ENCODE measurements at regions not wholly inside any gene's neighbourhood (a gene's known extent, or its start where the extent isn't known, plus 50 kb on each side); places are given as distances from the start of the nearest gene placed in this dataset.

DNA sequence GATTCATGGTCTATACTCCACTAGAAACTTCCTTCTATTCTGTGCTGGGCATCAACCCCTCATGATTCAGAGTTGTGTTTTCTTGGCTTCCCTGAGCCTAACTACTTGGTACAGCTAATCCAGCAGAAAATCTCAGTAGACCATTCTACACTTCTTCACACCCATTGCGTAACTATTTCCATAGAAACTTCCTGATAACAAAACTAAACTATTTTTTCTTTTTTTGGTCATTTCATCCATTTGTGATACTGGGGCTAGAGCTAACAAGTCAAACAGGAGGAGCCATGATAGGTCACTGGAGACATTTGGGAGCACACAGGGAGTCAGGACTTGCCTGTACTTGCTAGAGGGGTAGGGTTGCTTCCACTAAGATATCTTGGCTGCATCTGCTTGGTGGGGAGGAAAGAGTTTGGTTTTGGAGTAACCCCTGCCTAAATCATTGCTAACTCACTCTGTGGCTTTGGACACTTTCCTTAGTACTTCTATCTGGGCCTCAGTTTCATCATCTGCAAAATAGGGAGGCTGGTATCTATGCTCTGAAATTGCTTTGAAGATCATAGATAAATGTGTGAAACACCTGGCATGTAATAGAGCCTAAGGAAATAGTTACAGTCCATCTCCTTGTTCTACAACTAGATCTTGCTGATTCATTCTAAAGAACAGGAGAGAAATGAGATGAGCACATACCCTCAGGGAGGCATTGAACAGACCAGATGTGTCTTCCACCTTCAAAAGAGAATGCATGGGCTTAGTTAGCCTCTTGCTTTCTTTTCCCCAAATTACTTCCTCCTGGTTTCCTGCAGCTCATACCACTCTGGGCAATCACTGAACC, 127.9 kb upstream of the ADGRF1 start:
- H3K4me3 ChIP-seq (ENCODE audit: low read depth, low read length, poor library complexity, severe bottlenecking) = no peak overlapping the region
- H3K27me3 ChIP-seq (ENCODE audit: insufficient read depth, low read length) = no peaks in the 10 kb centered on the region
- no peaks in the 10 kb centered on the region for H3K9me3 ChIP-seq (ENCODE audit: low read length)
- no peaks in the 10 kb centered on the region for H3K9me2 ChIP-seq (ENCODE audit: low read depth, low read length)
- H3K9ac ChIP-seq (ENCODE audit: low read length) = no peak overlapping the region
- H2AFZ ChIP-seq (ENCODE audit: low read length) = no peak overlapping the region
- H3F3A ChIP-seq (ENCODE audit: insufficient read depth, low read length) = no peaks in the 10 kb centered on the region
- H3K4me2 ChIP-seq (ENCODE audit: low read length) = no peak overlapping the region
- no peaks in the 10 kb centered on the region for H3K79me2 ChIP-seq (ENCODE audit: insufficient read depth, low read length)
- TF ChIP-seq EZH2 (IDR thresholded peaks at IDR 0.05; ENCODE audit: borderline replicate concordance, low read length) (no peak), CTCF (IDR thresholded peaks at IDR 0.05; ENCODE audit: low read length) (no peak)
- no peak overlapping the region for H3K27ac ChIP-seq (ENCODE audit: low read depth, low read length, poor library complexity, severe bottlenecking)
- no peaks in the 10 kb centered on the region for H4K20me1 ChIP-seq (ENCODE audit: insufficient read depth, low read length)
- no peaks in the 10 kb centered on the region for H3K4me1 ChIP-seq (ENCODE audit: insufficient read depth, low read length, severe bottlenecking)
- H3K36me3 ChIP-seq (ENCODE audit: insufficient read depth, low read length) = no peaks in the 10 kb centered on the region

- H3K27ac ChIP-seq (ENCODE audit: low read depth, low read length, poor library complexity, severe bottlenecking) = no peak overlapping the region
Observed at GRCh38 chr6:47168180-47168579, 126.0 kb upstream of the ADGRF1 start.

DNA sequence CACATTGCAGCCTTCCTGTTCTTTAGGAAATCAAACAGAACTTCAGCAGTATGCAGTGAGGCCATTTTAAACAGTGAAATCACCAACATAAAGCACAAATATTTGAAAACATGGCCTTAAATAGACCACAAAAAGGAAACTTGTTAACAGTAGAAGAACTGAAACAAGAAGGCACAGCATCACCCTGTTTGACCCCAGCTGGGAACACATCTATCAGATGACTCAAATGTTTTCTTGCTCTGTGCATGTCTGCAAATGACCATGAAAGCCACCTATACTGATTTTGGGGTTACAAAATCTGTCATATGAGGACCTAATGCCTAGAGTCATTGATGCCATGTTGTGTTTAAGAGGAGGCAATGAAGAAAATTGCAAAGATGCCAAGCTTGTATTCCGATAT, 123.8 kb upstream of the ADGRF1 start:
- Histone ChIP-seq H3F3A (ENCODE audit: insufficient read depth, low read length) (no peaks in the 10 kb centered on the region), H3K4me2 (ENCODE audit: low read length) (no peak overlapping the region), H3K79me2 (ENCODE audit: insufficient read depth, low read length) (no peaks in the 10 kb centered on the region), H3K36me3 (ENCODE audit: insufficient read depth, low read length) (no peaks in the 10 kb centered on the region), H3K27me3 (ENCODE audit: insufficient read depth, low read length) (no peaks in the 10 kb centered on the region), H2AFZ (ENCODE audit: low read length) (no peak overlapping the region), H4K20me1 (ENCODE audit: insufficient read depth, low read length) (no peaks in the 10 kb centered on the region), H3K9me3 (ENCODE audit: low read length) (no peaks in the 10 kb centered on the region), H3K9ac (ENCODE audit: low read length) (no peak overlapping the region), H3K4me1 (ENCODE audit: insufficient read depth, low read length, severe bottlenecking) (no peaks in the 10 kb centered on the region), H3K9me2 (ENCODE audit: low read depth, low read length) (no peaks in the 10 kb centered on the region), H3K27ac (ENCODE audit: low read depth, low read length, poor library complexity, severe bottlenecking) (no peak overlapping the region), H3K4me3 (ENCODE audit: low read depth, low read length, poor library complexity, severe bottlenecking) (no peak overlapping the region)
- TF ChIP-seq CTCF (IDR thresholded peaks at IDR 0.05; ENCODE audit: low read length) (no peak), EZH2 (IDR thresholded peaks at IDR 0.05; ENCODE audit: borderline replicate concordance, low read length) (no peak)

More at GRCh38 chr6:47168180-47168579, 126.0 kb upstream of the ADGRF1 start:
- Histone ChIP-seq H4K20me1 (ENCODE audit: insufficient read depth, low read length) (no peaks in the 10 kb centered on the region), H3K4me1 (ENCODE audit: insufficient read depth, low read length, severe bottlenecking) (no peaks in the 10 kb centered on the region), H3K9ac (ENCODE audit: low read length) (no peak overlapping the region), H2AFZ (ENCODE audit: low read length) (no peak overlapping the region), H3K9me2 (ENCODE audit: low read depth, low read length) (no peaks in the 10 kb centered on the region), H3K4me2 (ENCODE audit: low read length) (no peak overlapping the region), H3K36me3 (ENCODE audit: insufficient read depth, low read length) (no peaks in the 10 kb centered on the region), H3F3A (ENCODE audit: insufficient read depth, low read length) (no peaks in the 10 kb centered on the region), H3K27me3 (ENCODE audit: insufficient read depth, low read length) (no peaks in the 10 kb centered on the region), H3K9me3 (ENCODE audit: low read length) (no peaks in the 10 kb centered on the region), H3K4me3 (ENCODE audit: low read depth, low read length, poor library complexity, severe bottlenecking) (no peak overlapping the region), H3K79me2 (ENCODE audit: insufficient read depth, low read length) (no peaks in the 10 kb centered on the region)
- no peak for TF ChIP-seq CTCF (IDR thresholded peaks at IDR 0.05; ENCODE audit: low read length)
- no peak for TF ChIP-seq EZH2 (IDR thresholded peaks at IDR 0.05; ENCODE audit: borderline replicate concordance, low read length)
